Glutamatergic neuron (in vitro differentiated cells): ENCODE measurements at regions not wholly inside any gene's neighbourhood (a gene's known extent, or its start where the extent isn't known, plus 50 kb on each side); places are given as distances from the start of the nearest gene placed in this dataset.

Experiments used
- DNase-seq: peaks from one replicate; pipeline ENCODE4 v3.0.0; 2022
- H3K27ac Mint-ChIP-seq: one replicate; pipeline ENCODE4 v1.8.0; 2020; ENCODE audit warnings: mild to moderate bottlenecking, mixed read lengths, inconsistent platforms; ENCODE audit not compliant: unreplicated experiment
- H3K27me3 Mint-ChIP-seq: one replicate; pipeline ENCODE4 v1.8.0; 2020; ENCODE audit warnings: mild to moderate bottlenecking, moderate library complexity, mixed read lengths, inconsistent platforms; ENCODE audit not compliant: unreplicated experiment
- H3K36me3 Mint-ChIP-seq: one replicate; pipeline ENCODE4 v1.8.0; 2020; ENCODE audit warnings: mild to moderate bottlenecking, mixed read lengths, inconsistent platforms; ENCODE audit not compliant: unreplicated experiment
- H3K4me1 Mint-ChIP-seq: one replicate; pipeline ENCODE4 v1.8.0; 2020; ENCODE audit warnings: mild to moderate bottlenecking, low read depth, mixed read lengths, inconsistent platforms; ENCODE audit not compliant: unreplicated experiment
- H3K4me3 Mint-ChIP-seq: one replicate; pipeline ENCODE4 v1.8.0; 2020; ENCODE audit warnings: mild to moderate bottlenecking, mixed read lengths, inconsistent platforms; ENCODE audit not compliant: unreplicated experiment
- H3K9me3 Mint-ChIP-seq: one replicate; pipeline ENCODE4 v1.8.0; 2020; ENCODE audit warnings: mild to moderate bottlenecking, moderate library complexity, mixed read lengths, inconsistent platforms; ENCODE audit not compliant: unreplicated experiment
- CTCF ChIP-seq: fragments of 200-600 bp; sonication (generic); IDR thresholded peaks from one replicate; pipeline ENCODE4 v1.5.0; 2021; ENCODE audit not compliant: partially characterized antibody, unreplicated experiment

- H3K4me1 Mint-ChIP-seq, result peaks cover 48% of the 10 kb centered on the region
- H3K9me3 Mint-ChIP-seq, result peaks cover 22% of the 10 kb centered on the region
- H3K27me3 Mint-ChIP-seq, result peaks cover 40% of the 10 kb centered on the region
- no peak for DNase-seq
- peak overlapping the region; percentile 20 for H3K4me3 Mint-ChIP-seq
- TF ChIP-seq CTCF, result no peak
- peak overlapping the region; percentile 64 for H3K27ac Mint-ChIP-seq
- H3K36me3 Mint-ChIP-seq, result no peaks in the 10 kb centered on the region
Observed at GRCh38 chr3:124256599-124256998, 264.7 kb upstream of the ROPN1 start.

GRCh38 chr3:124257336-124257864, 265.5 kb upstream of the ROPN1 start:
- H3K36me3 Mint-ChIP-seq, result no peaks in the 10 kb centered on the region
- peak overlapping the region; percentile 62 for H3K27ac Mint-ChIP-seq
- DNase-seq, result no peak
- peaks cover 41% of the 10 kb centered on the region for H3K27me3 Mint-ChIP-seq
- no peak for TF ChIP-seq CTCF
- peaks cover 26% of the 10 kb centered on the region for H3K9me3 Mint-ChIP-seq
- peaks cover 53% of the 10 kb centered on the region for H3K4me1 Mint-ChIP-seq
- peak overlapping the region; percentile 18 for H3K4me3 Mint-ChIP-seq

DNA sequence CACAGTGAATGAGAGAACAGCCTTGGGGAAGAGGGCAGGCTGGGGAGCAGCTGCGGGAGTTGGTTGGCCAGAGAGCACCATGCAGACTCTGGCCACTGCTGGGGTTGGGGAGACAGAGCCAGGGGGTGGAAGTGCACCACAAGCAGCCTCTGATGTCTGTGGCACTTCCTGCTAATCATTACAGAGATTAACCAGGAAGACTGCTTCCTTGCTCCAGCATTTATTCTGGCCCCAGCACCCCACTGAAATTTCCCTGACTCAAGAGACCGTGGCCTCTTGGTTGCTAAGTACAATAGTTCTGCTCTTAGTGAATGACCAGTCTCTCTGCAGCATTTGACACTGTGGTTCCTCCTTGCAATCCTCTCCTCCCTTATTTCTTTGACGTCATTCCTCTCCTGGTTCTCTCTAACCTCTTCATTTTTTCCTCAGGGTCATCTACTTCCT, 266.2 kb upstream of the ROPN1 start:
- H3K4me3 Mint-ChIP-seq, result no peak overlapping the region
- H3K4me1 Mint-ChIP-seq, result peaks cover 52% of the 10 kb centered on the region
- DNase-seq, result no peak
- peaks cover 24% of the 10 kb centered on the region for H3K9me3 Mint-ChIP-seq
- H3K36me3 Mint-ChIP-seq, result no peaks in the 10 kb centered on the region
- peaks cover 39% of the 10 kb centered on the region for H3K27me3 Mint-ChIP-seq
- TF ChIP-seq CTCF, result no peak
- peak overlapping the region; percentile 79 for H3K27ac Mint-ChIP-seq

GRCh38 chr3:124260206-124260915, 268.4 kb upstream of the ROPN1 start:
- H3K4me3 Mint-ChIP-seq, result no peak overlapping the region
- peaks cover 28% of the 10 kb centered on the region for H3K9me3 Mint-ChIP-seq
- peaks cover 27% of the 10 kb centered on the region for H3K27me3 Mint-ChIP-seq
- TF ChIP-seq CTCF, result no peak
- peaks cover 49% of the 10 kb centered on the region for H3K4me1 Mint-ChIP-seq
- H3K36me3 Mint-ChIP-seq, result no peaks in the 10 kb centered on the region
- no peak for DNase-seq
- peak overlapping the region; percentile 63 for H3K27ac Mint-ChIP-seq

GRCh38 chr3:124261306-124261705, 269.4 kb upstream of the ROPN1 start:
- Mint-ChIP-seq H3K27ac (peak overlapping the region; percentile 4), H3K9me3 (peaks cover 26% of the 10 kb centered on the region)

More at GRCh38 chr3:124261306-124261705, 269.4 kb upstream of the ROPN1 start:
- peaks cover 24% of the 10 kb centered on the region for H3K27me3 Mint-ChIP-seq
- DNase-seq, result no peak
- H3K4me3 Mint-ChIP-seq, result no peak overlapping the region
- no peak for TF ChIP-seq CTCF
- H3K36me3 Mint-ChIP-seq, result no peaks in the 10 kb centered on the region
- H3K4me1 Mint-ChIP-seq, result peaks cover 43% of the 10 kb centered on the region
